GM18861 (cell line): ENCODE measurements at regions not wholly inside any gene's neighbourhood (a gene's known extent, or its start where the extent isn't known, plus 50 kb on each side); places are given as distances from the start of the nearest gene placed in this dataset.
"Not testable (repeated sequence)": the region's sequence is repeated elsewhere in the genome, so short reads cannot be mapped to it uniquely, and the experiment has no call there.

ENCODE experiments used
- ATAC-seq: cut with Tn5 transposase; IDR thresholded peaks from one replicate; pipeline ENCODE4 v1.9.1; 2021; ENCODE audit not compliant: unreplicated experiment

GRCh38 chr6:114995526-114995925 lies 652.7 kb upstream of the HS3ST5 start:
- ATAC-seq = no peak

- ATAC-seq = peak; percentile 99
Observed at GRCh38 chr6:114989279-114989964, 646.6 kb upstream of the HS3ST5 start.

- no peak for ATAC-seq
Observed at GRCh38 chr6:114987281-114987680, 644.5 kb upstream of the HS3ST5 start.

GRCh38 chr6:114955363-114955762 lies 612.5 kb upstream of the HS3ST5 start:
- ATAC-seq = no peak

- no peak for ATAC-seq
Observed at GRCh38 chr6:114952229-114952628, 609.4 kb upstream of the HS3ST5 start.

- ATAC-seq = no peak
Observed at GRCh38 chr6:114945392-114945791, 602.6 kb upstream of the HS3ST5 start.

- no peak for ATAC-seq
Observed at GRCh38 chr6:114941078-114941477, 598.3 kb upstream of the HS3ST5 start.

- no peak for ATAC-seq
Observed at GRCh38 chr6:114940181-114940580, 597.4 kb upstream of the HS3ST5 start.

GRCh38 chr6:114939630-114940029 lies 596.8 kb upstream of the HS3ST5 start:
- ATAC-seq = no peak

GRCh38 chr6:114936080-114936479 lies 593.3 kb upstream of the HS3ST5 start:
- no peak for ATAC-seq

- no peak for ATAC-seq
Observed at GRCh38 chr6:114934079-114934478, 591.3 kb upstream of the HS3ST5 start.

GRCh38 chr6:114928731-114929130 lies 585.9 kb upstream of the HS3ST5 start:
- ATAC-seq = not testable (repeated sequence)

GRCh38 chr6:114906096-114906495 lies 563.3 kb upstream of the HS3ST5 start:
- no peak for ATAC-seq

- no peak for ATAC-seq
Observed at GRCh38 chr6:114897536-114897935, 554.7 kb upstream of the HS3ST5 start.

- no peak for ATAC-seq
Observed at GRCh38 chr6:114892211-114892610, 549.4 kb upstream of the HS3ST5 start.

GRCh38 chr6:114888241-114888640 lies 545.4 kb upstream of the HS3ST5 start:
- no peak for ATAC-seq

GRCh38 chr6:114886670-114887436 lies 544.0 kb upstream of the HS3ST5 start:
- ATAC-seq = no peak

- ATAC-seq = no peak
Observed at GRCh38 chr6:114879693-114880092, 536.9 kb upstream of the HS3ST5 start.

- no peak for ATAC-seq
Observed at GRCh38 chr6:114878091-114878490, 535.3 kb upstream of the HS3ST5 start.

GRCh38 chr6:114874410-114874809 lies 531.6 kb upstream of the HS3ST5 start:
- ATAC-seq = no peak

GRCh38 chr6:114865506-114865905 lies 522.7 kb upstream of the HS3ST5 start:
- not testable (repeated sequence) for ATAC-seq

- no peak for ATAC-seq
Observed at GRCh38 chr6:114863610-114864009, 520.8 kb upstream of the HS3ST5 start.
